ENCODE measurements at regions not wholly inside any gene's neighbourhood (a gene's known extent, or its start where the extent isn't known, plus 50 kb on each side); places are given as distances from the start of the nearest gene placed in this dataset.

DNA sequence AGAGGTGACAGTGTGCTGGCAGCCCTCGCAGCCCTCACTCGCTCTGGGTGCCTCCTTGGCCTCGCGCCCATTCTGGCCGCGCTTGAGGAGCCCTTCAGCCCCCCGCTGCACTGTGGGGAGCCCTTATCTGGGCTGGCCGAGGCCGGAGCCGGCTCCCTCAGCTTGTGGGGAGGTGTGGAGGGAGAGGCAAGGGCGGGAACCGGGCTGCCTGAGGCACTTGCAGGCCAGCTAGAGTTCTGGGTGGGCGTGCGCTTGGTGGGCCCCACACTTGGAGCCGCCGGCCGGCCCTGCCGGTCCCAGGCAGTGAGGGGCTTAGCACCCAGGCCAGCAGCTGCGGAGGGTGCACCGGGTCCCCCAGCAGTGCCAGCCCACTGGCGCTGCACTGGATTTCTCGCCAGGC, 1480.9 kb upstream of the SLC39A10 start:
- H3K27me3 ChIP-seq (replicated peaks in 1 of 4; ENCODE audit: control insufficient read depth in 3 of 4, extremely low read depth in 1 of 4, insufficient read depth in 3 of 4, low read length in 3 of 4), result no peaks in the 10 kb centered on the region
- H3K4ac ChIP-seq (replicated peaks; ENCODE audit: insufficient read length, low read depth, low read length), result no peak overlapping the region
- H3K14ac ChIP-seq (ENCODE audit: insufficient read length), result no peak overlapping the region
- FAIRE-seq (no peak), DNase-seq (ENCODE audit: low read depth in 1 of 2, low spot score in 2 of 2) (no peak)
- no peak overlapping the region for H4K8ac ChIP-seq (ENCODE audit: extremely low read depth, insufficient read depth, low read length)
- H3K4me2 ChIP-seq (ENCODE audit: insufficient read depth in 1 of 2, low read depth in 2 of 2, low read length in 2 of 2), result no peak overlapping the region
- H2BK120ac ChIP-seq (replicated peaks; ENCODE audit: low read depth, low read length), result no peak overlapping the region
- H3K27ac ChIP-seq (ENCODE audit: low read depth, low read length), result no peak overlapping the region
- no peak overlapping the region for H2BK15ac ChIP-seq (ENCODE audit: low read length)
- H3K79me2 ChIP-seq (ENCODE audit: control insufficient read depth in 1 of 2, insufficient read depth in 2 of 2, low read length in 2 of 2), result no peaks in the 10 kb centered on the region
- no peaks in the 10 kb centered on the region for H3K79me1 ChIP-seq (ENCODE audit: low read depth, low read length)
- no peak overlapping the region for H2AFZ ChIP-seq (ENCODE audit: low read length)
- no peaks in the 10 kb centered on the region for H3K4me1 ChIP-seq (replicated peaks in 1 of 4; ENCODE audit: control insufficient read depth in 3 of 4, insufficient read depth in 4 of 4, low read length in 3 of 4)
- no peak overlapping the region for H4K5ac ChIP-seq (ENCODE audit: insufficient read length, low read depth, low read length)
- no peaks in the 10 kb centered on the region; a peak in 1 of 4 replicates for H3K9me3 ChIP-seq (ENCODE audit: insufficient read depth in 2 of 2, low read depth in 1 of 2, low read length in 1 of 2)
- no peaks in the 10 kb centered on the region for H4K20me1 ChIP-seq (replicated peaks in 1 of 2; ENCODE audit: control insufficient read depth in 1 of 2, insufficient read depth in 2 of 2, low read length in 2 of 2)
- no peak overlapping the region for H2BK12ac ChIP-seq (ENCODE audit: low read depth, low read length)
- H2BK5ac ChIP-seq (ENCODE audit: low read depth, low read length), result no peak overlapping the region
- TF ChIP-seq CTBP2 (IDR thresholded peaks at IDR 0.05; ENCODE audit: borderline replicate concordance, insufficient read depth, insufficient read length, low read length) (no peak), NRF1 (IDR thresholded peaks at IDR 0.05; ENCODE audit: low read depth, low read length) (no peak), RXRA (IDR thresholded peaks at IDR 0.05; ENCODE audit: insufficient read depth, low read depth, low read length) (no peak), HDAC6 (IDR thresholded peaks at IDR 0.05; ENCODE audit: low read depth, low read length) (no peak), CEBPB (IDR thresholded peaks at IDR 0.05; ENCODE audit: low read depth, low read length) (no peak), ATF3 (IDR thresholded peaks at IDR 0.05; ENCODE audit: insufficient read depth, low read depth, low read length) (no peak)
- TF ChIP-seq, protein P1, sequence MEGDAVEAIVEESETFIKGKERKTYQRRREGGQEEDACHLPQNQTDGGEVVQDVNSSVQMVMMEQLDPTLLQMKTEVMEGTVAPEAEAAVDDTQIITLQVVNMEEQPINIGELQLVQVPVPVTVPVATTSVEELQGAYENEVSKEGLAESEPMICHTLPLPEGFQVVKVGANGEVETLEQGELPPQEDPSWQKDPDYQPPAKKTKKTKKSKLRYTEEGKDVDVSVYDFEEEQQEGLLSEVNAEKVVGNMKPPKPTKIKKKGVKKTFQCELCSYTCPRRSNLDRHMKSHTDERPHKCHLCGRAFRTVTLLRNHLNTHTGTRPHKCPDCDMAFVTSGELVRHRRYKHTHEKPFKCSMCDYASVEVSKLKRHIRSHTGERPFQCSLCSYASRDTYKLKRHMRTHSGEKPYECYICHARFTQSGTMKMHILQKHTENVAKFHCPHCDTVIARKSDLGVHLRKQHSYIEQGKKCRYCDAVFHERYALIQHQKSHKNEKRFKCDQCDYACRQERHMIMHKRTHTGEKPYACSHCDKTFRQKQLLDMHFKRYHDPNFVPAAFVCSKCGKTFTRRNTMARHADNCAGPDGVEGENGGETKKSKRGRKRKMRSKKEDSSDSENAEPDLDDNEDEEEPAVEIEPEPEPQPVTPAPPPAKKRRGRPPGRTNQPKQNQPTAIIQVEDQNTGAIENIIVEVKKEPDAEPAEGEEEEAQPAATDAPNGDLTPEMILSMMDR (IDR thresholded peaks at IDR 0.05; ENCODE audit: control extremely low read depth in 1 of 3, insufficient read depth in 1 of 3, low read depth in 1 of 3, low read length in 3 of 3), result no peak
- H3K4me3 ChIP-seq (ENCODE audit: extremely low read depth in 1 of 4, insufficient read depth in 2 of 4, low read depth in 3 of 4, low read length in 4 of 4), result no peak overlapping the region
- H3K18ac ChIP-seq (ENCODE audit: extremely low read depth, low read length), result no peak overlapping the region
- no peak overlapping the region for H2BK20ac ChIP-seq (ENCODE audit: low read length)
- ChIA-PET CTCF (ENCODE audit: partially characterized antibody) (interaction anchor here (1.5 kb wide), 1 partner anchor 9 kb away, joined by 5 read pairs; no protein-coding TSS in a partner anchor), POLR2A (ENCODE audit: partially characterized antibody) (no interaction called here)
- H3K23ac ChIP-seq (ENCODE audit: insufficient read length), result no peak overlapping the region
- no peak overlapping the region for H4K91ac ChIP-seq (replicated peaks; ENCODE audit: insufficient read length, low read length)
- whole genome bisulfite sequencing, 2 experiments (ENCODE audit: extremely low coverage in 1 of 2, insufficient coverage in 1 of 2, insufficient read length in 1 of 2, insufficient replicate concordance in 2 of 2, low coverage in 1 of 2, low lambda C conversion rate in 2 of 2, missing lambda C conversion rate in 1 of 2), result 90% methylated on average over 10 of the region's 22 CpGs; no CpG with 5 or more reads in 1 of the 2 experiments
- H3K36me3 ChIP-seq (ENCODE audit: control insufficient read depth in 2 of 4, insufficient read depth in 4 of 4, low read length in 3 of 4), result no peaks in the 10 kb centered on the region
- H3K9ac ChIP-seq (replicated peaks in 1 of 4; ENCODE audit: extremely low read depth in 1 of 4, low read depth in 3 of 4, low read length in 3 of 4), result no peak overlapping the region
- H3K23me2 ChIP-seq (ENCODE audit: low read depth, low read length), result no peaks in the 10 kb centered on the region
- H3K56ac ChIP-seq (replicated peaks; ENCODE audit: insufficient read length, low read depth, low read length), result no peak overlapping the region
- no peak overlapping the region for H2AK5ac ChIP-seq (ENCODE audit: low read depth, low read length)
